LNCAP (cell line): ENCODE measurements at regions not wholly inside any gene's neighbourhood (a gene's known extent, or its start where the extent isn't known, plus 50 kb on each side); places are given as distances from the start of the nearest gene placed in this dataset.

Source experiments
- CTCF ChIP-seq: fragments of 450-650 bp; IDR thresholded peaks from 2 replicates; pipeline ENCODE4 v1.5.1; 2017; ENCODE audit warnings: mild to moderate bottlenecking

DNA sequence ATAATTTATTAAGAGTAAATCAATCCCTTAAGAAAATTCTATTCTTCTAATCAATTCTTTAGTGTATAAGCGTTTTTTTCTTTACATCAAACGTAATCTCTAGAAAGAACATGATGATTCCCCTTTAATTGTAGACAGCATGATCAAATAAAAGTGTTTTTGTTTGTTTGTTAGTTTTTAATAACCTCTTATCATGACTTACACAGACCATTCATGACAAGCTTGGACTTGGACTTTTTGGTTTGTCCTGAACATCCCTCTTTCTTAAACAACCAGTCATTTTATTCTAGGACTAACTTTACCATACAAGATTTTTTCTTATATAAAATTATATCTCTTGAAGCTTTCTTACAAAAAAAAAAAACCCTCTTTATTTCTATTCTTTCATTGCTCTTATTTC lies 344.6 kb upstream of the SPOCK3 start:
- no peak for TF ChIP-seq CTCF

DNA sequence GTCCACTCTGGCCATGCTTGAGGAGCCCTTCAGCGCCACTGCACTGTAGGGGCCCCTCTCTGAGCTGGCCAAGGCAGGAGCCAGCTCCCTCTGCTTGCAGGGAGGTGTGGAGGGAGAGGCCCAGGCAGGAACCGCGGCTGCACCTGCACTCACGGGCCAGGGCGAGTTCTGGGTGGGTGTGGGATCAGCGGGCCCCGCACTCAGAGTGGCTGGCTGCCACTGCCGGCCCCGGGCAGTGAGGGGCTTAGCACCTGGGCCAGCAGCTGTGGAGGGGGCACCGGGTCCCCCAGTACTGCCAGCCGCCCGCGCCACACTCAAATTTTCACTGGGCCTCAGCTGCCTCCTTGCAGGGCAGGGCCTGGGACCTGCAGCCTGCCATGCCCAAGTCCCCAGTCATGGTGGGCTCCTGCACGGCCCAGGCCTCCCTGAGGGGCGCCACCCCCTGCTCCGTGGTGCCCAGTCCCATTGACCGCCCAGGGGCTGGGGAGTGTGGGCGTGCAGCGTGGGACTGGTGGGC lies 347.2 kb upstream of the SPOCK3 start:
- no peak for TF ChIP-seq CTCF

GRCh38 chr4:167587361-167587760 lies 353.1 kb upstream of the SPOCK3 start:
- no peak for TF ChIP-seq CTCF

DNA sequence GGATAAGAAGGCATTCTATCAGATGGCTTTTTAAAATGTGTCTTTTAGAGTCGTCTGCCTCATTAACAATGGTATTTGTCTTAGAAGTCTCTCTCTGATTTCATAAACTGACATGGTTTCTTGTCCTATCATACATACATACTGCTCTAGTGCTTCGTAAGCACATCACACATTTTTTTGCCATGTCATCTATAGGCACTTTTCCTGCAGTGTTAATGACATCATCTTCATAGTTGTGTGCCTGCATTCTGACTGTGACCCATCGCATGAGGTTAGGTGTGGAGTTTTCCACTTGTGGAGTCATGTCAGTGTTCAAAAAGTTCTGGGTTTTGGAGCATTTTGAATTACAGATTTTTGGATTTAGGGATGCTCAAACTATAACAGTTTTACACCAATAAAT lies 361.6 kb upstream of the SPOCK3 start:
- no peak for TF ChIP-seq CTCF

GRCh38 chr4:167602157-167602556 lies 367.9 kb upstream of the SPOCK3 start:
- TF ChIP-seq CTCF, result no peak

DNA sequence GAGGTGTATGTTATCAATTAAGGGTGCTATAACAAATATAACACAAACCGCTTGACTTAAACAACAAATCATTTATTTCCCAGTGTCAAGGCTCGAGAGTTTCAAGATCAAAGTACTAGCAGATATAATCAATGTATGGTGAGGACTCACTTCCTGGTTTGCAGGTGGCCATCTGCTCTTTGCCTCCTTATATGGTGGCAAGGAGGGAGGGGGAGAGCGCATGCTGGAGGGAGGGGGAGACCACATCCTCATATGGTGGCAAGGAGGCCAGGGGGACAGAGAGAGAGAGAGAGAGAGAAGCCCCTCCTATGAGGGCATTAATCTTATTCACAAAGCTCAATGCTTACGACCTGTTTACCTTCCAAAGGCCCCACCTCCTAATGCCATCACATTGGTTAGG lies 372.3 kb upstream of the SPOCK3 start:
- TF ChIP-seq CTCF, result no peak

- no peak for TF ChIP-seq CTCF
Observed at GRCh38 chr4:167613381-167613780, 379.1 kb upstream of the SPOCK3 start.

DNA sequence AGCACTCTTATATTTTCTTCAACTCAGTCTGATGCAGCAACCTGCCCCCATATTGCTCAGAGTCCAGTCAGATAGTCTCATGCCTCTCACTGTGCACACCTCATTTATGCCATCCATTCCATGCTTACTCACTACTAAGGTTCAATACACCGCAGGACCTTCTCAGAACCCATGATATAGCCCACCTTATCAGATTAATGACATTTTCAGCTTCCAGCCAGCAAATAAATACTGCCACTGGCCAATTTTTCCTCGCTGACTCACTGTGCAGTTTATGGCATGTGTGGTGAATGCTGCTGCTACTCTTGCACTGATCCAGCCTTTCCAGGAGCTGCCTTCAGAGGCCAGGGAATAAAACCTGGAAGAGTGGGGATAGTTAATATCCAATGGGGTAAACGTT lies 380.6 kb upstream of the SPOCK3 start:
- no peak for TF ChIP-seq CTCF
